Activated naive CD4-positive, alpha-beta T cell (primary cell): ENCODE measurements at regions not wholly inside any gene's neighbourhood (a gene's known extent, or its start where the extent isn't known, plus 50 kb on each side); places are given as distances from the start of the nearest gene placed in this dataset.

ENCODE experiments used
- DNase-seq, 4 experiments: peaks; one replicate each; lab custom pipeline; 2025; lab: John Stamatoyannopoulos, UW

DNA sequence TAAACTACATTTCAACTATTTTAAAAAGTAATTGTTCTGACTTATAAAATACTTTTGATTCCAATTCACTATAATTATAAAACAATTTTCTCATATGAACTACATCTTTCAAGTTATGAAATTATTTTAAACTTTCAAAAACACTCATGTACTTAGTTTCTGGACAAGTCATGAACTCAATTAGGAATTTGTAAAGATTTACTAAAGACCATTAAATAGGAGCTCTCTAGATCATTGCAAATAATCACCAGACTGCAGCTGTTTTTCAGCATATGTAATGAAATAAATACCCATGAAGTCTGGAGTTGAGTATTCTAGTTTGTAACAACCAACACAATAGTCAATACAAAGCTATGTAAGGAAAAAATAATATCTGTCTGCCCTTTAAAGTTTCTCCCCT, 605.1 kb upstream of the MIR17HG start:
- no peak for DNase-seq

DNA sequence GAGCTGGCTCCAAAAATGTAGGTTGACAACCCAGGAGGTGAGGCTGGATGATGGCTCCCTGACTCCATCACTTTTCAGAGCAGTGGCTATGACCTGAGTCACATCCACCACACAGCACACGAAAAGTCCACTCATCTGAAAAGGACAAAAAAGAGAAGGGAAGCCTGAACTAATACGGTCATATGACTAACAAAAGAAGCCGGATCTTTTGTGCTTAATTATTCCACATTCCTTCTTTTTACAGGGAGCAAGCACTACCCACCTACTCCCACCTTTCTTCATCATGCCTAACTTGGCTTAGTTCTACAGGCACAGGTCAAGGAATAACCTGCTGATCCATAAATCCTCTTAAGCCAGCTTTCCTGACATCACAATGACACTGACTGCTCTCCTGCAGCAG, 601.3 kb upstream of the MIR17HG start:
- no peak for DNase-seq

GRCh38 chr13:90750021-90750420, 597.5 kb upstream of the MIR17HG start:
- no peak for DNase-seq

- DNase-seq: no peak
Measured at GRCh38 chr13:90751026-90751425, 596.5 kb upstream of the MIR17HG start.

DNA sequence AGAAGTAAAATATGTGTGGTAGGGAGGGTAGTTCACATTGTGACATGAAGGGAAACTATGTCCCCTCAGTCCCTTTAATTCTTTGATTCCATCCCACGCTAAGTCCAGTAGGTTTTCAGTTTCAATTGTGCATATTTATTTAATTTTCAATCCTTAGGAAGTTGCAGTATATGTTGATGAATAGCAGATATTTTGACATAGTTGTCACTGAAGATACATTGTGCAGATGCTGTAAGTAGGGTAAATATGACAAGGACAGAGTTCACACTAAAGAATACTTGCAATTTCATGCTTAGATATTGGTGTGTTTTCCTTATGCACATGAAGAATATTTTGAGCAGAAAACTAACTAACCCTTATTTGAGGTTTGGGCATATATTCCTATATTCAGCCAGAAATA, 595.4 kb upstream of the MIR17HG start:
- no peak for DNase-seq

DNA sequence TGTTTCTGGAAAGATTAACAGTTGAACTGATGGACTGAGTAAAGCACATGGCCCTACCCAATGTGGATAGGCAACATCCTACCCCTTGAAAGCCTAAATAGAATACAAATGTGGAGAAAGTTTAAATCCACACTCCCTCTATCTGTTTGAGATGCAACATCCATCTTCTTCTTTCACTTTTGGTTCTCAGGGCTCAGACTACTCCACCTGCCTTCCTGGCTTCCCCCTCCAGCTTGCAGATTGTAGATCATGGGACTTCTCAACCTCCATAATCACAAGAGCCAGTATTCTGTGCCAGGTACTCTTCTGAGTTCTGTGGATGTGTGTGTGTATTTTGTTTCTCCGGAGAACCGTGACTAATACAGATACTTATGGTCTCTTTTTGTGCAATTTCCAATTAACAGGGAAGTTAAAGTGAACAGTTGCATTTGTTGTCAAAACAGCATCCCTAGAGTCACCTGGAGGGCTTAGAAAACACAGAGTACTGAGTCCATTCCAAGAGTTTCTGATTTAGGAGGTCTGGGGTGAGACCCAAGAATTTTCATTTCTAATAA, 590.3 kb upstream of the MIR17HG start:
- no peak for DNase-seq

- no peak for DNase-seq
Measured at GRCh38 chr13:90760639-90761038, 586.8 kb upstream of the MIR17HG start.

- no peak for DNase-seq
Measured at GRCh38 chr13:90763476-90764150, 583.9 kb upstream of the MIR17HG start.

- no peak for DNase-seq
Measured at GRCh38 chr13:90766386-90766902, 581.0 kb upstream of the MIR17HG start.

DNA sequence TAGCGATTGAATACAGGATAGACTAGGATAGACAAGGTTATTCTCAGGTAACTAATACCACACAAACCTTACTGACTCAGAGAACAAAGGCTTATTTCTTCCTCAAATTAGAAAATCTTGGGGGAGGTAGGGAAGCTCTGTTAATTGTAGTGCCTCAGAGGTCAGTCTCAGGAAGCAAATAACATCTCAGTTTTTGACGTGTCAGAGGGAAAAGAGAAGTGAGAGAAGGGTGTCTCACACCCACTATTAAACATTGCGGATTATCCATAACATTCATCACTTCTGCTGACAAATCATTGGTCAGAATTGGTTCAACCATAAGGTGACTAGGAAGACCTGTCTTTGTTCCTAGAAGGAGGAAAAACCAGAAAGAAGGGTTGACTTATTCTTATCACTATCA, 579.4 kb upstream of the MIR17HG start:
- no peak for DNase-seq

GRCh38 chr13:90769387-90769786, 578.1 kb upstream of the MIR17HG start:
- no peak for DNase-seq

DNA sequence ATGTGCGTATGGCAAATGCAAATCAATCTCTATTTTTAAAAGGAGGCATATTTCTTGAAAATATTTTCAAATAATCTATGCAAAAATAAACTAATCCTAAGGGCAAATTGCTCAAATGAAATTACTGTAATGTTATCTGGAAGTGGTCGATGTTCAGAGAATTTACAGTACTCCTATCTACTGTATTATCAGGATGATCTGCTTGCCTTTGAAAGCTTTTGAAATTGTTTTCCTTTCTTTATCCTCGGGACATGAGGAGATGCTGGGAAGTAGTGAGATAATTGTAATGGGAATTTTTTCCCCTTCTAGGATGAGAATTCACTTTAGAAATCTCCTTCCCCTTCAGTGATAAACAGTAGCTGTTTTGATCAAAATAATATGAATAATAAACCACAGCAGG, 577.2 kb upstream of the MIR17HG start:
- no peak for DNase-seq

DNA sequence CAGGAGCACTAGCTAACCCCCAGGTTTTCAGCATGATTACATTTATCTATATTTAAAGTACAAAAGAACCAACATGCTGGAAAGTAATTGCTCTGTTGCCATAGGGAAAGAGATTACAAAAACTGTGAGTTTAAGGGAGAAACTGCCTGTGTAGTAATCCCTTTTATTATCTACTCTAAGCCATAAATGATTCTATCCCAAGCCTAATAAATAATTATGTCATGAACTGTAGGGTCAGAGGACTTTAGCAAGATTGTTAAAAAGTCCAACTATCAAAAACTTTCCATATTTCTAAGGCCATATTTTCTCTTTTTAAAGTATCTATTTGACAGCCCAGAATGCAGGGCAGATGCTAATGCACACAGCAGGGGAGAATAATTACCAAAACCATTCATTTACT, 573.8 kb upstream of the MIR17HG start:
- DNase-seq: no peak

DNA sequence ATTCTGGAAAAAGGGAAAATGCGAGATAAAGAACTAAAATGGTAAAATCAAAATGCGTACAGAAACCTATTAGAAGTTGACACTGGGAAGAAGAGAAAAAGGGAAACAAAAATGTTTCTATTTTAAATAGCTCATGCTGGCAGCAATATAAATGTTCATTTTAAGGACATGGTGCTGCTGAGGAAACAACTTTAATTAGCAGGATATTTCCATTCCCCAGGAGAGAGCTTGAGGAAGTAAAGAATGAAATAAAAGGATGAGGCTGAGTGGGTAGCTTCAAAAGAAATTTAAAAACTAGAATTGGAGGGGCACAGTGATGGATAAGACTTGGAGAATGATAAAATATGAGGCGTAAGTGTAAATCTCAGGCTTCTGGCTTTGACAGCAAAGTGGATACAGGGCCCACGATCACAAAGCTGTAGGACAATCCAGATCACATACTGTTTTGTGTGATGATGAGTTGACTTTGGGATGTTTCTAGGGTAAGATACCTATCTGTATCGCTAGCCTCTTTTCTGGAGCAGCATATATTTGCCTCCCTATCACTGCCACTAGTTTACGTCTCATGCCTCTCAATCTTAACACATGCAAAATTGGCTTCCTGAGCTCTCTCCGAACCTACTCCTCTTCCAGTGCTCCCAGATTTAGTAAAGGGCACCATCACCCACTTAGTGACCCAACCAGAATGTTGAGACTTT, 571.3 kb upstream of the MIR17HG start:
- DNase-seq: no peak

DNA sequence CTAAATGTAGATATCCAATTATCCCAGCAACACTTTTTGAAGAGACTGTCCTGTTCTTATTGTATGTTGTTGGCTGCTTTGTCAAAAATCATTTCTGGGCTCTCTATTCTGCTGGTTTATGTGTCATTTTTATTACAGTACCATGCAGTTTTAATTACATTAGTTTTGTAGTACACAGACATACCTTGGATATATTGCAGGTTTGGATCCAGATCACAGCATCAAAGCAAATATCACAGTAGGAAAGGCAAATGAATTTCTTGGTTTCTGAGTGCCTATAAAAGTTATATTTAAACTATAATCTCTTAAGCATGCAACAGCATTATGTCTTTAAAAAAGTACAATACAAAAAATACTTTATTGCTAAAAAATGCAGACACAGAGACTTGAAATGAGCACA, 564.2 kb upstream of the MIR17HG start:
- no peak for DNase-seq

DNA sequence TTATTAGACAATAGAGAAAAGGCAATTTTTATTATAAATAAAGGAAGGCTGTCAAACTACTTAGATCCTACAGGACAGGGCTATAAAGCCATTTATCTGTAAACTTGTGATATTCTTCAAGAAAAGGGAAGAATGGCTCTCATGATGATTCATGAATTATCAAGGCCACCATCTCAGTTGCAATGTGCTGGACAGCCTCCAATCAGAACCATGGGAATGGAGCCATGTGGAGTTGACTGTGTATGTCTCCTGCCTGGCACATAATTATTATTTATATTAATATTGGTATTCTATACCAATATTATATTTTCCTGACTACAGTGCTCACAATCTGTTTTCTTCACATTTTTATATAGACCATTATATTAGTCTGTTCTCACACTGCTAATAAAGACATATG, 560.5 kb upstream of the MIR17HG start:
- no peak for DNase-seq

DNA sequence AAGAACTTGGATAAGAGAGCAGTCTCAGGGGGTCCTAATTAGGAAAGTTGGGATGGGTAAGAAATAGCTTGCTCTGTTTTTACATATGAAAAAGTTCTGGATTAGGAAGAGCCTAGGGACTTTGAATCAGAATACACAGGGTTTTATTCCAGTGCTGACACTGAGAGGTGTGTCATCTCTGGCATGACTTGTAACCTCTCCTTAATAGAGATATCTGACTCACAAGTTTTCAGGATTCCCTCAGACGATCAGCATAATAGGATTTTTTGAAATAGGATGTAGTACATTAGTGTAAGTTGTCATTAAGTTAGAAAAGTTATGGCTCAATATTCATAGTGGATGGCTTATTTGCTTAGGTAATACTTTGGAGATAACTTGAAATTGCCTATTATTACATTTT, 555.2 kb upstream of the MIR17HG start:
- no peak for DNase-seq

GRCh38 chr13:90793261-90793820, 554.1 kb upstream of the MIR17HG start:
- DNase-seq: no peak

DNA sequence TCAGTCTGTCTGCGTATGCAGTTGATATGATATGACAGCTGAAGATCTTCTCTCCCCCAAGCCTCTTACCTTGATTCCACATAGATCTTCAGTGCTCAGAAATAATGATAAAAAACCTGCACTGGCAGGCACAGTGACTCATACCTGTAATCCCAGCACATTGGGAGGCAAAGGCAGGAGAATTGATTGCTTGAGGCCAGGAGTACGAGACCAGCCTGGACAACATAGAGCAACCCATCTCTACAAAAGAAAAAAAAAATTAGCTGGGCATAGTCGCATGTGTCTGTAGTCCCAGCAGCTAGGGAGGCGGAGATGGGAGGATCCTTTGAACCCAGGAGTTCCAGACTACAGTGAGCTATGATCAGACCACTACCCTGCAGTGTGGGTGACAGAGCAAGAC, 551.0 kb upstream of the MIR17HG start:
- no peak for DNase-seq

DNA sequence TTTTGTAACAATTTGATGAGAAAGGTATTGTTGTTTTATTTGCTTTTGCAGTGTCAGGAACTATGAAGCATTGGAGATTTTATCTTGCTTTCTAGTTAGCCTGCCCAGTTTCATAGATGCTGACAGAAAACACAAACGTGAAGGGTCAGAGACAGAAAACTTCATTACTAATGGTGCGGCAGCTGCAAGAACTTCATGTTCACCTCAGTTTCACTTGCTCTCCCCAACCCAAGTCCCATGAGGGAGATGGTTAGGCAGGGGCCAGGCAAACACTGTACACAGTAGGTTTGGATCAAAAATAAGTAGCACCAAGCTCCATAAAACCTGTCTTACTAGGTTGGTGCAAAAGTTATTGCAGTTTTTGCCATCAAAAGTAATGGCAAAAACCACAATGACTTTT, 550.2 kb upstream of the MIR17HG start:
- DNase-seq: no peak

GRCh38 chr13:90798381-90798780, 549.1 kb upstream of the MIR17HG start:
- DNase-seq: no peak

- no peak for DNase-seq
Measured at GRCh38 chr13:90800082-90800746, 547.3 kb upstream of the MIR17HG start.

DNA sequence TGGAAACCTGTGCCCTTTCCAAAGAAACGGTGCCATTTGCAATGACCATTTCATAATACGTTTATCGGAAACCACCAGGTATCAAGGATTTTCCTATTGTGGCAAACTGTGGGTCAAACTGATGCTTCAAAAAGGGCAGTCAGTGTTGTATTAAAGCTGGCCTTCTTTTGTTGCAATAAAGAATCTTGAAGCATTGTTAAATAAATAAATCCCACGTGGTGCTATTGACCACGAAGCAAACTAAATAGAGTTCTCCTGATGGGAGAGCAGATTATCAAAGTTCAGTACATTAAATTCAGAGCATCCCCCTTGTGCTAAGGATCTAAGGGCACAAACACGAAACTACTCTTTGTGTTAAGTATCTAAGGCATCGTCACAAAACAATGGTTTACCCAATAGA, 545.9 kb upstream of the MIR17HG start:
- no peak for DNase-seq
